Stimulated activated CD4-positive, alpha-beta T cell treated with anti-CD3 and anti-CD28 coated beads, Interleukin-4, amount 100 ng/mL, for 24 hours (primary cell): ENCODE measurements at regions not wholly inside any gene's neighbourhood (a gene's known extent, or its start where the extent isn't known, plus 50 kb on each side); places are given as distances from the start of the nearest gene placed in this dataset.

Experiments
- DNase-seq: peaks from one replicate; pipeline ENCODE4 v3.0.0-alpha.2; 2020

- no peak for DNase-seq
Observed at GRCh38 chr15:99440551-99441443, 125.0 kb upstream of the MEF2A start.

DNA sequence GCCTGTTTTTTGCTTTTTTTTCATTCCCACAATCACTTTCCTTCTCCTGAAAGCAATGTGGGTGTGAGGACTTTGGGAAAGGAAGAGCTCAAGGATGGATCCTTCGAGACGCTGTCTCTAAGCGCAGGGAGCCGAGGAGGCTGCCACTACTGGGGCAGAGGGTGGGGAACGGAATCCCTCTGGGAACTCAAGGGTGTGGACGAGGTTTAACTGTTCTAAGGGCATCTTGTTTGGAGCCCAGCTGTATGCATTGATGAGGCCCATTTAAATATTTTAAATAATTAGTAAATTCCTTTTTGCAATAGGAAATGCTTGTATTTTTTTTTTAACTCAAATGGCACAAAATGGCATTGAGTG is 124.4 kb upstream of the MEF2A start:
- no peak for DNase-seq

DNA sequence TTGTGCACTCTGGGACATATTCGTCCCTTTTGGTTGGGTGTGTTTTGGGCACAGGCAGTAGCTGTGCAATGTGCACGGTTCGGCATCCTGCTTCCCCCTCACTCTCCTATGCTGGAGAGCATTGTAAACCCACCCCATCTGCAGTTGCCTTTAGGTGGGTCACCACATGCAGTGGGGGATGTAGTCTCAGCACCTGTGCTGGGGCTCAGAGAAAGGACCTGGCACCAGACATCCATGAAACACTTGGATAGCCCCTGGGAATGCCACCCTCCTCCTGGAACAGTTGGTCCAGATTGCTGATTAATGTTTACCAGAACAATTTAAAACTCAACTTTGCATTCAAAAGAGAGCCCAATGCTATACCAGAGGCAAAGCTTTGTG is 123.9 kb upstream of the MEF2A start:
- DNase-seq: no peak

- no peak for DNase-seq
Observed at GRCh38 chr15:99442252-99442897, 123.4 kb upstream of the MEF2A start.

DNA sequence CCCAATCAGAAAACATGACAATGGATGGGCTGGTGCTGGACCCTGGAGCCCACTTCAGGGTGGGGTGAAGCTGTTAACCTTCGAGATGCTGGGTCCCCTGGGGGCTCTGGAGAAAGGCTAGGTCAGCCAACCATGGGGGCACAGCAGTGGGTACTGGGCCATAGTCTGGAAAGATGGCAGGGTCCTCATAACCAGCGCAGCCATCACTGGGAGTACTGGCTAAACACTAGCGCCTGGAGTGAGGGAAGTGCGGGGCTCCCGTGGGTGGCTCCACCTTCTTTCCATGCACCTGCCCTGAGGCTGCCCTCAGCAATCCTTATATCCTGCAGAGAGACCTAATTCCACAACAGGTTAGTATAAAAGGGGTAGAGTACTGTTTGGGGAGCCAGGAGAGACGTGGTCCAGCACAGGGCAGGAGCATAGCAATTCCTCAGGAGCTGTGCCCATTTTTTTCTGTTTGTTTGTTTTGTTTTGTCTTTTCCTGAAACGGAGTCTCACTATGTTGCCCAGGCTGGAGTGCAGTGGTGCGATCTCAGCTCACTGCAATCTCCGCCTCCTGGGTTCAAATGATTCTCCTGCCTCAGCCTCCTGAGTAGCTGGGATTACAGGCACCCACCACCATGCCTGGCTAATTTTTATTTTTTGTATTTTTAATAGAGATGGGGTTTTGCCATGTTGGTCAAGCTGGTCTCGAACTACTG is 122.6 kb upstream of the MEF2A start:
- DNase-seq: no peak

GRCh38 chr15:99443768-99444446 is 121.9 kb upstream of the MEF2A start:
- no peak for DNase-seq

GRCh38 chr15:99445272-99445850 is 120.4 kb upstream of the MEF2A start:
- DNase-seq: no peak

GRCh38 chr15:99446565-99447496 is 119.0 kb upstream of the MEF2A start:
- no peak for DNase-seq

DNA sequence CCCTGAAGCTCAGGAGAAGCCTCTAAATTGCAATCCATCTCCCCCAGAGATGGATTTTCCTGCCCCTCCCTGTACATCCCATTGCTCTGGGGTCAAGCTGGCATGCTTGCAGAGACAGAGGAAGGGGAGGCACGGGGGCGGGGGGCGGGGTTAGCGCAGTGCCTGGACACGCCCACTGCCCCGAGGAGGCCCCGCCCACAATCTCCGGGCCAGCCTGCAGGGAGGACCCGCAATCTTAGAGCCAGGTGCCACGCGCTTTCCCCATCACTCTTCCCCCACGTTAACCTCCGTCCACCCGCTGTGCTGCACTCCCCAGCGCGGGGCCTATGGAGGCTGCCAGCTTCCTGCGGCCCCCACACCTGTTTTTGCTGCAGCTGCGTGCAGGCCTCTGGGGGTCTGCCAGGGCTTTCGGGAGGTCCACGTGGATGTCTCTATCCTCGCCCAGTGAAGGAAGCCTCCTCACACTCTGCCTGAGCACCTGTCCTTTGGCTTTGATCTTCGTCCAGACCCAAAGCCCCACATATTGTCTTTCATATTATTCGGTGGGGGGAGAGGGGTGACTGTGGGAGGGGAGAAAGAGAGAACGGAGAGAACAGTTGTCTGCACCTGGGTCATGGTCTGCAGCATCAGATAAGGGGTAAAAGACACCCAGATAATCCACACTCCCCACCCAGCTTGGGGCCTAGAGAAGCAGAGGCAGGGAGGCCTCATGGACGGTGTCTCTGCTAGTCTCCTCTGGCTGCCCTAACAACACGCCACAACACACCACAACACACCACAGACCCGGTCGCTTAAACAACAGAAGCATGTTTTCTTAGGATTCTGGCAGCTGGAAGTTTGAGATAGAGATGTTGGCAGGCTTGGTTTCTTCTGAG is 118.0 kb upstream of the MEF2A start:
- DNase-seq: no peak

DNA sequence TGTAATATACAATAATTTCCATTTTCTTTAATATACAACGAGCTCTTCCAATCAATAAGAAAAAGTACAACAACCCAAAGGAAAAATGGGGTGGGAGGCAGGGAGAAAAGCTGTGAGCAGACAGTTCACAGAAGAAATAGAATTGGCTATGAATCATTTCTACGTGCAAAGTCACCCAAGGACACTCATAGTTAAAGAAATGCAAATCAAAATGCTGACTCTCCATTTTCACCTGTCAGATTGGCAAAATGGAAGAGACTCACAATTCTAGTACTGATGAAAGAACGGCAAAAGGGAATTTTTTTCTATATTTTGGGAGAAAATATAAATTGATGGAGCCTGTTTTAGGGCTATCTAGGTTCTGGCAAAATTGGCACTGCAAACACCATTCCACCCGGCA is 116.3 kb upstream of the MEF2A start:
- DNase-seq: no peak

- peak; percentile 68 for DNase-seq
Observed at GRCh38 chr15:99450896-99451358, 114.9 kb upstream of the MEF2A start.

DNA sequence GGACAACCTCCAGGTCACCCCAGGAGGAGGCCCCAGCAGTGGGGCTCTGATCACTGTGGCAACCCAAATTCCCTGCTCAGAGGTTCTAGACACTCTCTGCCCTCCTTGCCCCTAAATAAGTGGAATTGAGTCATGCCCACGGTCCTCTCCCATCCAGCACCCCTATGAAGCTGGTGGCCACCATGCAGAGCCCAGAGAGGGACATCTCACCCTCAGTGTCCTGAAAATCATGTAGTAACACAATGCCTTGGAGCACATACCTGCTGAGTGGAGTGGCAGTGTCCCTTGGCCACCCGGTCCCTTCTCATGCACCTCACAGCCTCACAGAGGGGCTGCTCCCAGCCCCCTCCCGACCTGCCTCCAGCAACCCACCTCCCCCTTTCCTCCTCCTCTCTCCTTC is 114.3 kb upstream of the MEF2A start:
- DNase-seq: no peak

DNA sequence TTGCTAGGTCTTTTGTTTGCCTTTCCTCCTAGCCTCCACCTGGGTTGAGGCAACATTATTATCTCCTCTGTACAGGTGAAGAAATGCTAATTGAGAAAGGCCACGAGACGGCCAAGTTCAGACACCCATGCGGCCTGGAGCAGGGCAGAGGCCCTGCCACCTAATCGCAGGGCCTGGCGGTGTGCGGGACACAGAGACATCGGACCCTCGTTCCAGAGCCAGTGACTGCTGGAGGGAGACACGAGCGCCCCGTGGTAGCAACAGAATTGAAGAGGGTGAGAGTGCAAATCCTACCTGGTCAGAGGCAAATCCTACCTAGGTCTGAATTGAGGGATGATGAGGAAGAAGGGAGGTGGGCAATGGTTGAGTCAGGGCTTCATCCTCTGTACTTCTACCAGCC is 113.8 kb upstream of the MEF2A start:
- no peak for DNase-seq

- DNase-seq: no peak
Observed at GRCh38 chr15:99452728-99453636, 112.8 kb upstream of the MEF2A start.

- no peak for DNase-seq
Observed at GRCh38 chr15:99453637-99454030, 112.2 kb upstream of the MEF2A start.

GRCh38 chr15:99454107-99454809 is 111.5 kb upstream of the MEF2A start:
- no peak for DNase-seq

DNA sequence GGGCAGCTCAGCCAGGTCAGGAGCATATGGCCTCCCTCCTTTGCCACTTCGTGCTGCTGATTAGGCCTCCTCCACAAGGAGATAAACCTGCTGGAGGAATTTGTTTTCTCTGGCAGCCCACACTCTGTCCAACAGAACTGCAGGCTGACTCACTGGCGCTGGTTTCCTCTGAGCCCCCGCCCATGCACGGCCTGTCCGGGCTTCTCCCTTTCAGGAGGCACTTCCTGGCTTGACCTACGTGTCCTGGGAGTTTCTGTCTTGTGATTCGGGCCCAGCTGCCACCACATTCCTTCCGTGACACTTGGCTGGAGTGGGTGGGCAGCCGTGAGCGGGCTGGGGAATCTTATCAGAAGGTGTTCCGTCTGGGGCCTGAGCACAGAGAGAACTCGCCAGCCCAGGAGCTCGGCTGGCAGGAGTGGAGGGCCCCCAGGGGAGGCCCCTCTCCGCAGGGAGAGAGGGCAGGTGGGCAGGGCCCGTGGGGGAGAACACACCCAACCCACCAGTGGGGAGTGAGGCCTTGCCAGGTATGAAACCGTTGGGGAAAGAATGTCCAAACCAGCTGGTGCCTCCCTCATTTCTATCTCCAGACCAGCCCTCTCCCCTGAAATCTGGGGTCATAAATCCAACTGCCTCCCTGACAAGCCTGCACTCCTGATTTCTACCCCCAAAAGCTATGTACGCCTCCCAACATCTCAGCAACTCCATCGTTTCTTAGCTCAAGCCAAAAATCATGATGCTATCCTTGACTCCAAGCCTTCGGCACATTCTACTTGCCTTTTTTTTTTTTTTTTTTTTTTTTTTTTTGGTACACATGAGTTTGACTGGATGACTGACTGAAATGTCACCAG is 110.6 kb upstream of the MEF2A start:
- no peak for DNase-seq

DNA sequence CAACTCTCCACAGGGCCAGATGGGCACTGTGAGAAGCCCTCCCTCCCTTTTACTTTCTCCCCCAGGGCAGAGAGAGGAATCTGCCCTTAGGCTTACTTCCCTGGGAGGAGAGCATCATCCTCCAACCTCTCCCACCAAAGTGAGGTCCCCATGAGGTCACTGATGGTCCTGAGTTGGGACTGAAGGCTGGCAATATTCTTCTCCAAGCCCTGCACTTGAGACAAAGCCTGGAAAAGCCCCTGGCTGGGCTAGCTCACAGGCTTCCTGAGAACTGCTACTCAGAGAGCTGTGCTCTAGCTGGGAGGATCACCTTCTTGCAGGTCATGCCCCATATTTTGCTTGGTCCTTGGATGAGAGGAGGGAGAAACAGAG is 110.0 kb upstream of the MEF2A start:
- no peak for DNase-seq
